NCI-H2196 treated with DMSO at 0.1 percent for 48 hours (cell line): ENCODE measurements at regions not wholly inside any gene's neighbourhood (a gene's known extent, or its start where the extent isn't known, plus 50 kb on each side); places are given as distances from the start of the nearest gene placed in this dataset.
"Not testable (repeated sequence)": the region's sequence is repeated elsewhere in the genome, so short reads cannot be mapped to it uniquely, and the experiment has no call there.

Source experiments
- DNase-seq: peaks from one replicate; lab custom pipeline; 2025; ENCODE audit not compliant: unreplicated experiment; lab: John Stamatoyannopoulos, UW

DNA sequence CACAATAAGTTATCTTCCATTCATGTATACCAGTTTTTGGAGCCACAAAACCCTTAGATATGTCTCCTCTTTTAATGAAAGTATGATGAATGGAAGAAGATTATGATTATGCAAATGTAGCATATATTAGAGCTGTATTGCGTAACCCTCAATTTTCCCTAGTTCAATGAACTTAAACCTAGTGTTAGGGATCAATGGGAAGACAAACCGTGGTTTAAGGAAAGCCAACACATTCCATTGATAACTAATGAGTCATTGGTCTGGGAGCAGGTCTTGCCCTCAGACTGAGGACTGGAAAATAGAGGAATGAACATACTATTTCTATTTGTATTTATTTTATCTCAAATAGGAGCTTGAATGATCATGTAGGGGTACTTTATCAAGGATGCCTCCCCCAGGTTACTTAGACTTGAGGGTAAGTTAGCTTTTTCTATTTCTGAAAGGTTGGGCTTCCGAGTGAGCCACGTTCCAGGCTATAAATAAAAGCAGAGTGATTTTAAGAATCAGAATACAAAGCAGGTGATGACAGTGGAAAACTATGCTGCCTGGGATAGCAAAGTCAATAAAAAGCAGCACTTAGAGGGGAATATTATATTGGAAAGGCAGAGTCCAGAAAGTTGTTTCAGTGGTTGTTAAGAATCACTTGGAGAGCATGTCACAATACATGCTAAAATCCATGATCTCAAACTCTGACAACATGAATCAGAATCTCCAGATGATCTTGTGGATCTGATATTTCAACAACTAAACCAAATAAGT lies 356.0 kb downstream of the ADAM29 start:
- no peak for DNase-seq

DNA sequence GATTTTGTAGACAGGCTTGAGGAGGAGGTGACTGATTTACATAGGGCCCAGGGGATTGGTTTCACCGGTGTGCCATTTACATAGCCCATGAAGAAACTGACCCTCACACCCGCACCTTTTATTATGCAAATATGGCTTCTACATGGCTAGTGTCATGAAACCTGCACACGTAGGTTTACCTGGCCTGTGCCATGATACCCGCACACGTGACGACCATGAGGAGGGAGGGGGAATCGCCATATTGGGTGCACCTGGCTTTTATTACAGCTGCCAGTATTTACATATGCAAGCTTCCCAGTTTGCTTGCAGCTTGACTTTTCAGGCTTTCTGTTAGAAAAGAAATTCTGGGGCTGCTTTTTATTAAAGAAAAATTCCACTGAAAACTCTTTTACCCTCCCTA lies 359.7 kb downstream of the ADAM29 start:
- DNase-seq: no peak

DNA sequence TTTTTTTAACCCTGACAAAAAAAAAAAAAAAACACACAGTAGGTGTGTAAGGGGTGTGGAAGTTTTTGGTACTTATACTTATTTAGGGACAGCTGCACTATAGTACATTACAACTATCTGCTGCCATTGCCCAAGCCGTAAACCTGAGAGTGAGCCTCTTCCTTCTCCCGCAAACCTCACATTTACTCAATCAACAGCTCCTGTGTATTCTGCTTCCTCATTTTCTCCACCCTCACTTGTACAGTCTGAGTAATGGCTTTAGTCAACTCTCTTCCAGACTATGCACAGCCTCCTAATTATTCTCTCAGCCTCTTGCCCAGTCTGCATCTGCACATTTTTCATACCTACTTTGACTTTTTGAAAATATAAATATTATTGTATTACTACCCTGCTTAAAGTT lies 362.0 kb downstream of the ADAM29 start:
- DNase-seq: no peak

DNA sequence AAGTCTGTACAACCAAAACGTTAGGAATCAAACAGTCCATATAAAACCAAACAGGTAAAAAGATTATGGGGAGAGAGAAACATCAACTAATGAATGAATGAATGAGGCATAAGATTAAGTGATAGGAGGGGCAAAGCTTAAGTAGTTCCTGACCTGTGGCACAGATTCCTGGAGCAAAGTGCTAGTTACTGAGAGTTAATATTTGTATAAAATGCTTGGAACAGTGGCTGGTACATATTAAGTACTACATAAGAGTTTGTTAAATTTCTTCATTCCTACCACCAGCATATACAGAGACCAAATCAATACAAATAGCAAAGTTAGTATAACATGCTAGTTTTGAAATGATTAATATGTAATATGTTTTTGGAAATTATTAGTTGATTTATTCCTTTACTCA lies 363.7 kb downstream of the ADAM29 start:
- no peak for DNase-seq

DNA sequence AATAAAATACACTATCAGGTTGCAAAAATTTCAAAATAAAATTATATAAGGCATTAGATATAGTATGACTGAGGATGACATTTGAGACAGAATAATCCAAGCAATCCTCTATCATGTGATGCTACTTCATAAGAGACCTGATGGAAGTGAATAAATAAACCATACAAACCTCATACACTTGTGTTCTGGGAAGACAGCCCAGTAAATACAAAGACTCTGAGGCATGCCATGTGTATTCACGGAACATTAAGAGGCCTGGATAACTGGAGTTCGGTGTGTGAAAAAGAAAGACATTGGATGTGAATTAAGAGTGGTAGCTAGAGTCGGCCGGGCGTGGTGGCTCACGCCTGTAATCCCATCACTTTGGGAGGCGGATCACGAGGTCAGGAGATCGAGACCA lies 364.2 kb downstream of the ADAM29 start:
- no peak for DNase-seq

DNA sequence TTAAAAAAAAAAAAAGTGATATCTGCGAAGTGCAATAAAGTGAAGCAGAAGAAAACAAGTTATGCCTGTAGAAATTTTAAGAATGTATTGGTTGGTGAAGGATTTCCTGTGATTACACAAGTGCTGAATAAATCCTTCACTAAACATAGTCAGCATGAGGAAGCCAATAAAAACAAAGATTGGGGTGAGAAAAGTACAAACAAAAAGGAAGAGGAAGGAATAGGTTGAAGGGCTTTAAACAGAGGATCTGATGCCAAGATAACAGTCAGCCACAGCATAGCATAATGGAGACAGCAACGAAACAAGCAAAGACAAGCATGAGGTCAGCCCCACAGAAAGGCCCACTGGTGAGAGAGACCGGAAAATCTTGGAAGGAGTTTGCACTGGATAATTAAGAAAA lies 372.2 kb downstream of the ADAM29 start:
- DNase-seq: no peak

DNA sequence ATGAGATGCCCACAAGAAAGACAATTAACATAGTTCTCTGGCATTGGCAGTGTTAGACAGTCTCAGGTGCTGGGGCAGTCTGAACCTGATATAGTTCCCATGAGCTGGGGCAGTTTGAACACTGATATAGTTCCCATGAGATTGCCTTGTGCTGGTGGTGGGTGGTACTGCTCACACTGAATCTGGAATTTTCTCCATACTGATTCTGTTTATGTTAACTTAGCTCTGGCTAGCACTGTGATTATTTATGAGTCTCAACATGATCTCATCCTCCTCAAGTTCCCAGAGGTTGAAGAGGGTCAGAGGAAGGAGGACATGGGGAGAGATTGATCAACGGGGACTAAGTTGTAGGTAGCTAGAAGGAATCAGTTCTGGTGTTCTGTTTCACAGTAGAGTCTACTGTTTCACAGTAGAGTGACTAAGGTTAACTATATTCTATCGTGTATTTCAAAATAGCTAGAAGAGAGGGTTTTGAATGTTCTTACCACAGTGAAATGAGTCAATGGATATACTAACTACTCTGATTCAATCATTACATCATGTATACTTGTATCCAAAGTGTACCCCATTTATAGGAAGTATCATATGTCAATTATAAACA lies 379.9 kb downstream of the ADAM29 start:
- no peak for DNase-seq

DNA sequence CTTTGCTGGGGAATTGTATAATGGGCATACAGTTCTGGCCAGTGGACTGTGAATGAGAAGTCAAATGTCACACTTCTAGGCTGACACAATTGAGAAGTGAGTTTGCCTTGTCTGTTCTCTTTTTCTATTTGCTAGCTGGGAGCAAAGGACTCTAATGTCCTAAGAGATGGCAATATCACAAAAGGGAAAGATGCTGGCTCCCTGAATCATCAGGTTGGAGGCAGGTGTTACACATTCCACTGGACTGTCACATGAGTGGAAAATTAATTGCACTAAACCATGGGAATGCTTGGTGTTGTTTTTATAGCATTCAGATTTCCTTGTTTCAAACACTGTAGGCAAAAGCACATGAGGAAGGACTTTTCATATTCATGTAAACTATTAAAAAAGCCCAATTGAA lies 388.3 kb downstream of the ADAM29 start:
- DNase-seq: no peak

DNA sequence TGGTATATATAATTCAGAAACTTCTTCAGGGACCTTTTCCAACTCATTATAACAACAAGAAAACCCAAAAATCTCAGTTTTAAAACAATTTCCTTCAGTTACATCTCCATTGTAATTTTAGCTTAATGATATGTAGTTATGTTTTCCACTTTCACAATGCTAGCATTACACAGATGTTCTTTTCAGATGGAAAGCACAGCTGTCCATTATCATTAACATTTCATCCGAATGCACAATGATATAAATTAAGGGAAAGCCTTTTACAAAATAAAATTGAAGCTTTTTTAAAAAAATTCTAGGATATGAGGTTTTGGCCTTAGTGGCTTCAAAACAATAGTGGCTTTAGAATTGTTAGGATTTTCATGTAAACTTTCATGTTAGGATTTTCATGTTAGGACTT lies 389.2 kb downstream of the ADAM29 start:
- DNase-seq: no peak

DNA sequence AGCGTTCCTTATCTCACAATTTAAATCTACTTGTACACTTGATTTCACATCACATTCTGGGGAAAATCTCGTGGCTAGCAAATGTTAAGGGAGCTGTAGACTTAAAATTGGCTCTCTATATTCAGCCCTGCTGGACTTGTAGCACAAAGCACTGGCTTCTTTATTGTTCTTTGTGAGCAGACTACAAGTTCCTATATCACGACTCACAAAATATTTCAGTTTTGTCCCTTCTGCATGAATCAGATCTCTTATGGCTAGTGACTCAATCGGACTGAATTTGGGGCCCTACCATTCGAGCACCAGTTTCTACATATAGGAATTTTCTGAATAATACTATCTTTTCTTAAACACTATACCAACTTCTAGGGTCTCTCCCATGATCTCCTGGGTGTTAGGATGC lies 390.1 kb downstream of the ADAM29 start:
- DNase-seq: no peak

DNA sequence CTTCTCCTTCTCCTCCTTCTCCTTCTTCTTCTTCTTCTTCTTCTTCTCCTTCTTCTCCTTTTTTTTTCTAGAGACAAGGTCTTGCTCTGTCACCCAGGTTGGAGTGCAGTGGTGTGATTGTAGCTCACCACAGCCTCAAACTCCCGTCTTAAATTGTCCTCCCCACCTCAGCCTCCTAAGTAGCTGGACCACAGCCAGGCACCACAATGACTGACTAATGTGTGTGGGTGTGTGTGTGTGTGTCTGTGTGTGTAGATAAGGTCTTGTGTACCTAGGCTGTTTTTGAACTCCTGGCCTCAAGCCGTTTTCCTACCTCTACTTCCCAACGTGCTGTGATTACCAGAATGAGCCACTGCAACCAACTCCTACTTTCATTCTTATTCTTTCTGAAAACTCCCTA lies 390.9 kb downstream of the ADAM29 start:
- no peak for DNase-seq

DNA sequence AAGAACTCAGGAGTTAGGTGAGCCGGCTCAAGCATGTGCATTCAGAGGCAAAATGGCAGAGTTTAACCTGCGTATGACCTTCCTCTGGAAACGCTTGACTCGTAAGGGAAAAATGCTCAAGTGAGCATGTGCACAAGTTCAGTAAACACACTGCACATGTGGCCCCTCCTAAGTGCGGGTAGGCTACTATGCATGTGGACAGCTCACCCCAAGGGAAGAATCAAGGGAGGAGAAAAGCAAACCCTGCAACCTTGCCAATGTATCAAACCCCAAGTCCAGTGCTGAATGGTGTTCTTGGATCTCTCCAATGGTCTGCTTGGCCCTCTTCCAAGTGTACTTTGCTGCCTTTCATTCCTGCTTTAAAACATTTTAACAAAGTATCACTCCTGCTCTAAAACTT lies 407.1 kb downstream of the ADAM29 start:
- DNase-seq: no peak

DNA sequence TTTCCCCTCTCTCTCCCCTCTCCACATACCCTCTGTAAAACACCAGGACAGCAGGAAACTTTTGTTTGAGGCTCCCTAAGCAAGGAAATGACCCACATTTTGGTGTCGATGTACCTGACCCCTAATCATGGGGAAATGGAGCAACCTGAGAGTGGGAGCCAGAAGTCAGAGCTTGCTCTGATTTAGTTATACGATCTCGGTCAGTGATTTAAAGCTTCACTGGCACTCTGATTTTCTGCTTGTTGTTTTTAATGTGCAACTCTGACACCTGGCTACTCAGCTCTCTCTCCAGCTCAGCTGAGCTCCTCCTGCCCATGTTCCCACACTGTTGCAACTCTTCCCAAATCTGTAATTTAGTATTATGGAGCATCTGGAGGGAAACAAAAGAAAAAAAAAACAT lies 408.6 kb downstream of the ADAM29 start:
- no peak for DNase-seq

DNA sequence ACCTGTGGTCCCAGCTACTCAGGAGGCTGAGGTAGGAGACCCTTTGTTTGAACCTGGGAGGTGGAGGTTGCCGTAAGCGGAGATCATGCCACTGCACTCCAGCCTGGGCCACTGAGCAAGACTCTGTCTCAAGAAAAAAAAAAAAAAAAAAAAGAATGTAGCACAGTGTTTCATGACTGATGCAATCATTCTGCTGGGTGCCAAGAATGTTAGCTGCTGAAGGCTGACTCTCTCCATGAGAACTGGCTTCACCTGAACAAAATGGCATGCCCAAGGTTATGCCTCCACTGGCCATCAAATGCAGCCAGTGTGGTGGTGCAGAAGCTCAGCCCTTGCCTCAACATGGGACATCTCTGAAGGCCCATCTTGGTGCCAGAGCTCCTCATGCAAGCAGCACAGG lies 412.1 kb downstream of the ADAM29 start:
- no peak for DNase-seq

DNA sequence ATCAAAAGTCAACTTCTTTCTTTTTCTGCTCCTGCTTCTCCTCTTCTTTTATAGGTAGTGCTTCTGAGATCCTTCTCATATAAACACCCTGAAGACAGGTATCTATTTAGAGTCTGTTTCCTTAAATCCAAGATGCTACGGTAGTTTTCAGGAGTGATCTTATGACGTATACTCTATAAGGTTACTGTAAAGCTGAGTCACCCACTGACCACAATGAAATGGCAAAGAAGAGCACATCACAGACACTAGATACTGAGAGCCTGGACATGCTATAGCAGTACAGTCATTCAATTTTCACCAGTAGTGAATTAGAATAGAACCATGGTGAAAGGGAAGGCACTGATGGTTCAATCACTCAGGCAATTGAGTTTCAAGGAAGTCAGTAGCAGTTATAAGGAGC lies 412.5 kb downstream of the ADAM29 start:
- DNase-seq: no peak

DNA sequence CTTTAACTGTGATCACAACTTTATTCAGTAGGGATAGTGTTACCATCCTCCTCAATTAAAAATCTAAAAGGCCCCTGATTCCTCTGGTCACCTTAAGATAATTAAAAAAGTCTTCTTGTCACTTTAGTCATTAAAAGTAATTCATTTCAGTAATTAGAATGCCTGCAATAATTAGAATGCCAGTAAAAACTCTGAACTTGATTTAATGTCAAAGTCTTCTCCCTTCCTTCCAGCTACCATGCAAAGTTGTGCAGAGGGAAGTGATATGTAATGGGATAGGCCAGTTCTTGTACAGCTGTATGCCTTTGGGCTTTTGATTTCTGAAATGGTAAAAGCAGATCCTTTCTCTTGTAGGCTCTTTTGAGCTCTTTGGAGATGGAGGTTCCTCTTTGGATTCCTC lies 417.2 kb downstream of the ADAM29 start:
- DNase-seq: no peak

DNA sequence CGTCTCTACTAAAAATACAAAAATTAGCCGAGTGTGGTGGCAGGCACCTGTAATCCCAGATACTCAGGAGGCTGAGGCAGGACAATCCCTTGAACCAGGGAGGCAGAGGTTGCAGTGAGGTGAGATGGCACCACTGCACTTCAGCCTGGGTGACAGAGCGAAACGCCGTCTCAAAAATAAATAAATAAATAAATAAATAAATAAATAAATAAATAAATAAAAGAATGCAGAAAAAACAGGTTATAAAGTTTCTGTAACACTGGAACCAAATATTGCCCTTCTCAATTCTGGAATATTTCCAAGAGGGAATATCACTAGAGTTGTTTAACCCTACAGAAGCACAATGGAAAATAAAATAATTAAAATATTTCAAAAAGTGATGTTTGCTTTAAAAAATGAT lies 418.4 kb downstream of the ADAM29 start:
- DNase-seq: not testable (repeated sequence)

DNA sequence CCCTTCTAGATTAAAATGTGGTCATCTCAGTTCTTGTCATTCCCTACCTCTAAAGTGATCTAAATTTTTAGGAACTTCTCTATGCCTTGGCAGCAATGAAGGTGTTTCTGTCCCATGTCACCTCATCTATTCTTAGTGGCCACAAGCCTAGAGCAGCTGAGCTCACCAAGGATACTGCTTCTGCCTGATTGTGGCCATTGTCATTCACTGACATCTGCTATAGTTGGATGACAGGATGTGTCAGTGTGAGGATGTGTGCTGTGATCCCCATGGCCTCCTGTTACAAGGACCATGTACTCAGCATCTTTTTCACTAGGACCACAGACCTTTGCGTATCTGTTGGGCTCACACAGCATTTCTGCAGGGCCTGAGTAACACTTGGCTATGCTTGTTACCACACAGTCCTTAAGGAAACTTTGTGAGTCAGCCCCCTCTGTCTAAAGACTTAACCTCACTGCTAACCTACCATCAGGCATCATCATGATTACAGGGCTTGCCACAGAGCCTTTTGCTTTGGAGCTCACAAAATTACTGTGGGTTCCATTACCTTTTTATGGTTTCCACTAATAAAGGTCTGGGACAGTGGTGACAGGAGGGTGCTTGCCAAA lies 421.0 kb downstream of the ADAM29 start:
- DNase-seq: no peak

DNA sequence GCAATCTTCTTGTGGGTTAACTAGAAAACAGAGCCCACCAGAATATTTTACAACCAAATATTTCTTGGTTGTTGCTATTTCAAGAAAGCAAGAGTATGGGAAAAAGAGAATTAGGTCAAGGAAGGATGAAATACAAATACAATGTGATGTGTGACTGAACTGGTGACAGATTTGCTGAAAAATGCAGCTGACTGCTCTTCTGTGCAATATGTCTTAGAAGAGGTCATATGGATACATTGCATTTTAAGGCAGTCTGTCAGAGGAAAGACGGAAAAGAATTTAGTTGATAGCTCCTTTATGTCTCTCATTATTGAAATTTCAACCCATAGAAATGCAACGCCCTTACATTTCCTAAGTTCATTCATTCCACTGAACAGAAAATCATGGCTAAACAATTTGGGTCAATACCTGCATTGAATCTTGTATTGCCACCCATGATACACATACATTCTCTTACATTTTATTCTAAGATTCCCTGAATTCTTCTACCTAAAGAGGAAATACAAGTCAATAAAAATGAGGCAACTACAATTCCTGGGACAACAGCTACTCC lies 423.1 kb downstream of the ADAM29 start:
- DNase-seq: no peak

DNA sequence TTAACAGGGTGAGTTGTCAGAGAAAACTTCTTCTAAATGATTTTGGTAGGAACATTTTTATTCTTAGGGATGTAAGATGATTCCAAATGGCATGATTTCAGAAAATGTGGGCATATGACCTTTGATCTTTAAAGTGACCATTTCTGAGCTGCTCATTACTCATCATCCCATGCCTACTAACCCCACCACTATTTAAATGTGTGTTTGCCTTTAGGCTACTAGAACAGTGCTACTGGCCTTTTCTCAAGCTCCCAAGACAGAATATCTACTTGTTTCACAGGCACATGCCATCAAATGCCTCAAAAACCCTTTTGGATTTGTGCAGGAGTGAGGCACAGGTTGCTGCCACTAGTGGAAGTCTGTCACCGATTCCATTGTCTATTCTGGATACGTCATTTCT lies 428.2 kb downstream of the ADAM29 start:
- DNase-seq: no peak

DNA sequence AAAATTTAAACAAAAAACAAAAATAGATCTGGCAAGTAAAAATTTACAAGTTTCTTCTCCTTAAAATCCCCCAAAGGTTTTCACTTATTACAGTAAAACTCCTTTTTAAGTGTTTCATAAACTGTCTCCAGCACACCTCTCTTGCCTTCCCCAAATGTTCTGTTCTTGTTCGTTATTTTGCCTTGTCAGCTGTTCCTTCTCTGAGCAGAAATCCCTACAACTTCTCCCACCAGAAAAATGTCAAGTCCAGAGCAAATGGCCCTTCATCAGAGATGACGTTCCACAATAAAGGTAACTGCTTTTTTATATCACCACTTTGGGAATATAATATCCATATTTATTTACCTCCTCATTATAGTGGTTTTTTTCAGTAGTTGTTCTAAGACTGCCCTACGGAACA lies 432.1 kb downstream of the ADAM29 start:
- no peak for DNase-seq

DNA sequence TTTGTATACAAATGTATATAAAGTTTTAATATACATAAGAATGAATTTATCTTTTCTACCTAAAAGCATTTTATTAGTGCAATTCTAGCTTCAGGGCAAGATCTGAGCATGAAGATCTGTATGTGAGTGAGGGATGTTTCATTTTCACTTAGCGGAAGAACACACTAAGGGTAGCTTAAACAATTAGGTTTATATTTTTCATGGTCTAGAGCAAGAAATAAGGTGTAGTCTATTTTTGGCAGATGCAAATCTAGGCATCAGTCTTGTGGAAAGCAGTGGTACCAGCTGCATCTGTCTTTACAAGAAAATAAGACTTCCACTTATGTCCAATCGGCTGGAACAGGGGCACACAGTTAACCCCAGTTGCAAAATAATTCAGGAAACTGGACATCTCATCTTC lies 433.3 kb downstream of the ADAM29 start:
- DNase-seq: no peak
